Right lung (tissue), 2 donors: ENCODE measurements at regions not wholly inside any gene's neighbourhood (a gene's known extent, or its start where the extent isn't known, plus 50 kb on each side); places are given as distances from the start of the nearest gene placed in this dataset.
"Not testable (repeated sequence)": the region's sequence is repeated elsewhere in the genome, so short reads cannot be mapped to it uniquely, and the experiment has no call there.

Experiments used
- DNase-seq, 2 donors: peaks; one replicate each; pipeline ENCODE4 v3.0.0-alpha.2; 2013

DNA sequence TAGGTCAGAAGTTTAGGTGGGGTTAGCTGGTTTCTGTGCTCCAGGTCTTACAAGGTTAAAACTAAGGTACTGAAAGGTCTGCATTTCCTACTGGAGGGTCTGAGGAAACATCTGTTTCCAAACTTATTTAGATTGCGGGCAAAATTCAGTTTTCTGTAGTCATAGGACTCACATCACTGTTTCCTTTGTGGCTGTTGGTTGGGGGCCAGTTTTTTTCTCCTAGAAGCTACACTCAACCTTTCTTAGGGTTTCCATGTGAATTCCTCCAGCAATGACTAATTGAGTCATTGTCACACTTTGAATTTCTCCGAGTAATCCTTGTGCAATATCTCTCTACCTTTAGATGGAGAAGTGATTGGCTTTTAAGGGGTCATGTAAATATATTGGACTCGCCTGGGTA lies 773.4 kb upstream of the SLITRK1 start:
- no peak for DNase-seq

DNA sequence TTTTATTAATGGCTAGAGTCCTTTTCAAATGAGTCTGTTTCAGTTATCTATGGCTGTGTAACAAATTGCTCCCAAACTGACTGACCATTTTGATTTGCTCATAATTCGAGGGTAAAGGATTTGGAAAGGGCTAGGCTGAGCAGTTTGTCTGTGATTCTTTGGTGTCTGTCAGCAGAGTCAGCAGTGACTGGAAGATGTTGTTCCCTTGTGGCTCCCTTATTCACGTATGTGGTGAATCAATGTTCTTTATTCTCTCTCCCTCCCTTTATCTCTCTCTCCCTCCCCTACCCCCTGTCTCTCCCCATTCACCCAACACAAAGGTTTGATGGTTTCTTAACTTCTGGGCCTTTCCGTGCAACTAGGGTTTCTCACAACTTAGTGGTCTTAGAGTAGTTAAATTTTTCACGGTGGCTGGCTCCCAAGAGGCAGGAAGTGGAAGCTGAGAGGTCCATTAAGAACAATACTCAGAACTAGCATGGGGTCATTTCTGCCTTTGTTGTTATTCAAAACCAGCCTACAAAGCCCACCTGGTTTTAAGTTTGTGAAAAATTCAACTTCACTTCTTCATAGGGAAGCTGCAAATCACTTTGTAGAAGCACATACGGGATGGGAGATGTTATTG lies 772.5 kb upstream of the SLITRK1 start:
- no peak for DNase-seq

GRCh38 chr13:84653915-84654534 lies 771.8 kb upstream of the SLITRK1 start:
- no peak for DNase-seq

GRCh38 chr13:84651705-84652104 lies 769.4 kb upstream of the SLITRK1 start:
- DNase-seq, result no peak

DNA sequence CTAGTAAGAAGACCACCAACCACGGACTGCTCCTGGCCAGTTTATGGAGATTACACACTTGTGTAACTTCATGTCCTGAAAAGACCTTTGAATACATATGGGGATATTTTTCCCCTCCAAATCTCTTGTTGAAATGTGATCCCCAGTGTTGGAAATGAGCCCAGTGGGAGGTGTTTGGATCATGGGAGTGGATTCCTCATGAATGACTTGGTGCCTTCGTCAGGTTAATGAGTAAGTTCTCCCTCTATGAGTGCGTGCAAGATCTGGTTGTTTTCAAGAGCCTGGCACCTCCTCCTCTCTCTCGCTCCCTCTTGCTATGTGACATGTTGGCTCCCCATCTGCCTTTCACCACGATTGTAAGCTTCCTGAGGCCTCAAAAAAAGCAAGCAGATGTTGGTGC lies 769.0 kb upstream of the SLITRK1 start:
- peak in 1 of 2 donors; percentile 2 for DNase-seq

- DNase-seq, result no peak
Observed at GRCh38 chr13:84649853-84650252, 767.6 kb upstream of the SLITRK1 start.

GRCh38 chr13:84648069-84648640 lies 765.9 kb upstream of the SLITRK1 start:
- DNase-seq, result no peak

GRCh38 chr13:84646957-84647356 lies 764.7 kb upstream of the SLITRK1 start:
- DNase-seq, result no peak

DNA sequence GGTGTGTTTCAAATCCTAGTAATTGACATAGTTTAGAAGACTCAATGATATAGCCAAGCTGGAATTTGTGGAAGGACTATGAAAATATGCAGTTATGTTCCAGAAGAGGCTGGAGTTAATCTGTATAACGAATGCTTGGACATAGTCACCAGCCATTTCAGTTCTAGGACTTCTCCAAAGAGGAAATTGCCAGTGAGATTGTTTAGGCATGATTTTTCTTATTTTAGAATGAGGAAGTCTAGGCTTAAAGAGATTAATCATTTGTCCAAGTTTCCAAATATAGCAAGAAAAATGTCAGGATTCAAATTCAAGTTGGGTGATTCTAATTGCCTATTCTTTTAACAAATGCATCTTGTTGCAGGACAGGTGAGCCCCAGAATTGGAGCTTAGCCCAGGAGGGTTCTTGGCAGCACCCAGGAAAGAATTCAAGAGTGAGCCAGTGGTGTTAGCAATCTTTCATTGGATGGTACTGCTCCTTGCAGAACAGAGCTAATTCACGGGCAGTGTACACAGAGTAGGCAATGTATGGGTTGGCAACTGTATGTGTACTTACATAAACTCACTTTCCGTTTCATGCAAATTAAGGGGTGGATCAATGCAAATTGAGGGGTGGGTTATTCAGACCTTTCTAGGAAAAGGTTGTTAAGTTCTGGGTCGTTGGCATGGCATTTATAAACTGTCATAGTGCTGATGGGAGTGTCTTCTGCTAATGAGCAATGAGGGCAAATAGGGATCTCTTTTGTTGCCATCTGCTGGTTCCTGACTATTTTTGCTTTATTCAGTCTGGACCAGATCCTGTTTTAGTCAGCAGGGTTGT lies 763.1 kb upstream of the SLITRK1 start:
- no peak for DNase-seq

DNA sequence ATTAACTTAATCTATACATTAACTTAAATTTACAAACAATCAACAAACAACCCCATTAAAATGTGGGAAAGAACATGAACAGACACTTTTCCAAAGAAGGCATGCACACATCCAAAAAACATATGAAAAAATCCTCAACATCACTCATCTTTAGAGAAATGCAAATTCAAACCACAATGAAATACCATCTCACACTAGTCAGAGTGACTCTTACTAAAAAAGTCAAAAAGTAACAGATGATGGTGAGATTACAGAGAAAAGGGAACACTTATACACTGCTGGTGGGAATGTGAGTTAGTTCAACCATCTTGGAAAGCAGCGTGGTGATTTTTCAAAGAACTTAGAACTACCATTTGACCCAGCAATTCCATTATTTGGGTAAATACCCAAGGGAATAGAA lies 759.2 kb upstream of the SLITRK1 start:
- no peak for DNase-seq

DNA sequence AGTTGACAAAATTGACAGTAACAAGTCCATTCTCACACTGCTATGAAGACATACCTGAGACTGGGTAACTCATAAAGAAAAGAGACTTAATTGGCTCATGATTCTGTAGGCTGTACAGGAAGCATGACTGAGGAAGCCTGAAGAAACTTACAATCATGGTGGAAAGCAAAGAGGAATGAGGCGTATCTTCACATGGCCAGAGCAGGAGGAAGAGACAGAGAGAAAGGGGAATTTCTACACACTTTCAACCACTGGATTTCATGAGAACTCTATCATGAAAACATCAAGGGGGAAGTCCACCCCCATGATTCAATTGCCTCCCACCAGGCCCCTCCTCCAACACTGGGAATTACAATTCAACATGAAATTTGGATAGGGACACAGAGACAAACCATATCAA lies 758.4 kb upstream of the SLITRK1 start:
- DNase-seq, result no peak

GRCh38 chr13:84630476-84630875 lies 748.2 kb upstream of the SLITRK1 start:
- DNase-seq, result no peak

- DNase-seq, result no peak
Observed at GRCh38 chr13:84616864-84617263, 734.6 kb upstream of the SLITRK1 start.

- DNase-seq, result no peak
Observed at GRCh38 chr13:84609716-84610115, 727.4 kb upstream of the SLITRK1 start.

DNA sequence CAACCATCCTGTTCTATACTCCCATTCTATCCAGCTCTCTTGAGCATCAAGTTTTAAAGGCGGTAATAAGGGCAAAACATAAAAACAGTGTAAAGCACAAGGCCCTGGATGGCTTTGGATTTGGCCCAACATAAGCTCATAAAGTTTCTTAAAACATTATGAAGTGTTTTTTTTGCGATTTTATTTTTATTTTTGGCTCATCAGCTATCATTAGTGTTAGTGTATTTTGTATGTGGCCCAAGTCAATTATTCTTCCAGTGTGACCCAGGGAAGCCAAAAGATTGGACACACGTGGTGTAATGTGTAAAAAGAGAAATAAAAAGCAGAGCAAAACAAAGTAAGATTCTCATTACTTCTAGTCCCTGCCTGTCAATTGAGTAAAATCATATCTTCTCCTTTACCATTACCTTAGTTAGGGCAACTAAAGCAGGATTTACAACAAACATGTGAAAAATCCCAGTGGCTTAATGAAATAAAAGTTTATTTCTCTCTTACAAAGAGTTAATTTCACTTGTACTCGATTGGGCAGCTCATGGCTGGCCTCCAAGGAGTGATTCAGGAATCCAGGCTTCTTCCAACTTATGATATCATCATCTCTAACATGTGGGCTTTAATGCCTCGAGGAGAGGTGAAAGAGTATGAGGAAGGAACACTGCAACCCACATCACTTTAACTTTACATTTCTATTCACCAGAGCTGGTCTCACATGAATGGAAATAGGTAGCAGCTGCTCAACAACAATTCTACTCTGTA lies 725.2 kb upstream of the SLITRK1 start:
- peak in 1 of 2 donors; percentile 7 for DNase-seq

DNA sequence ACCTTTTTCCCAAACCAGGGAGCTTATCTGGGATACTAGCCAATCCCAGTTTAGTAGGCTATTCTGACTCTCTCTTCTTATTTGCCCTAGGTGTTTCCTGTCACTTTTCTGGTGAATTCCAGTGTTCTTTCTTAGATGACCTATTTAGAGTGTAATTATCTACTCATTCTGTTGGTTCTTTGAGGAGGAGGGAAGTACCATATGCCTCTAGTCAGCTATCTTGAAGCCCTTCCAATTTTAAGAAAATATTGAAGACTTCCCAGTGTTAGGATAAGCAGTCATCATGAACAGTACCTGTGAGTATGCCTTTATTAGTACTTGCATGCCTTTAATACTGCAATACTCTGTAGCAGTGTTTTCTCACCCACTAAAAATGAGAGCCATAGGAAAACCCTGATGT lies 724.3 kb upstream of the SLITRK1 start:
- DNase-seq, result no peak

DNA sequence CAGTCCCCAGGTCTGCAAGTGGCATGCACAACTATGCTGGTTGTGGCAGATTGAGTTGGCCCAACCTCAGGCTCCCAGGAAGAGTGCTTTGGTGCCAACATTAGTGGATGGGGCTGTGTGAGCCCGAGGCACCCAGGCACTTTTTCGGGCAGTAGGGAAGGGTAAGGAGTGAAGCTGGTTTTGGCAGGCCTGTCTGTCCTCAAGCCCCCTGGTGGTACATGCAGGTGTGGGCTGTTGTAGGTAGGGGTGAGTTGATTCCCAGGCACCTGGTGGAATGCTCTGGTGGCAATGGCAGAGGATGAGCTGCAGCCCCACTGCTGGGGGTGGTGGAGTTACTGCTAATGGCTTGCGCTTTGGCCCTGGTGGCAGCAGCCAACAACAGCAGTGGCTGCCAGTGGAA lies 723.7 kb upstream of the SLITRK1 start:
- DNase-seq, result no peak

DNA sequence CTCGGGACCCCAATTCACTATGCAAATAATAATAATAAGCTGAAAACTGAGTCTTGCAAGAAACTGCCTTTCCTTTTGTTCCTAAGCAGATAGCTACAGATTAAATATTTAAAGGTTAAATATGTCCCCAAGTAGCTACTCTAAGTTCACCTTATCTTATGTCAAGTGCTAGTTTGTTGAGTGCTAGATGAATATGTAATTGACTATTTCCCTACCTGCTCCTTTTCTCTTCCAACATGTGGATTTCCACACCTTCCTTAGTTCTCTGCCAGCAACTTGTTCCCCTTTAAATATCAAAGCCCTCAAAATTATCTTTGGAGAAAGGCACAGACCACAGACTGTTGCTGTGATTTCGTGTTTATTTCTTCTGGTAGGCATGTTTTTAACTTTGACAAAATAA lies 709.2 kb upstream of the SLITRK1 start:
- no peak for DNase-seq

DNA sequence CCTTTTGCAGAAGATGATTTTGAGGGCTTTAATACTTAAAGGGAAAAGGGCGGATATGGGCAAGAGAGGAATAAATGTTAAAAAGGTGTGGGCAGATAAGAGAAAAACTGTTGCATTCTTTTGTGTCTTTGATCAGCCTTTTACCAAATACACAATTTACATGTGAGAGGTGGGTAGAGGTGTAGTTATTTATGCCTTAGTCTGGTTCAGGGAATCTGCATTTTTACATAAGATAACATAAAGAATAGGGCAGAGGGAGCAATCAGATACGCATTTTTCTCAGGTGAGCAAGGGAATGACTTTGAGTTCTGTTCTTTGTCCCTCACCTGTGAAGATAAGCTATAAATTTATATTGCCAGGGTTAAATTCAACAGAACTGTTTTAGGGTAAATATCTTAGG lies 708.4 kb upstream of the SLITRK1 start:
- DNase-seq, result no peak

DNA sequence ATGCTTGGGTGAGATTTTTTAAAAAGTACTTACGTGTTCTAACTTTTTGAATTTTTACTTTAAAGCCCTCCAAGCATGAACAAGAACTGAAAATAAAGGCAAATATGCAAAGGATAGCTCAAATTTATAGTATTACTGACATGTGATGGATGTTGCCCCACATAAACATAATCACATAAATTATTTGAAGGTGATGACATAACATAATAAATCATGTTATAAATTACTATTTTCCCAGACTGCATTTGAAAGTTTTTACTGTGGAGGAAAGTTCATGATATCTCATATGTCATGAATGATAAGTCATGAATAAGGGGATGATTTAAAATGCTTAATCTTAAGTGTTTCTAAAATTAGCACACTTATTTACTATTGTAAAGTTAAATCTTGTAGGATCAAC lies 705.7 kb upstream of the SLITRK1 start:
- no peak for DNase-seq

DNA sequence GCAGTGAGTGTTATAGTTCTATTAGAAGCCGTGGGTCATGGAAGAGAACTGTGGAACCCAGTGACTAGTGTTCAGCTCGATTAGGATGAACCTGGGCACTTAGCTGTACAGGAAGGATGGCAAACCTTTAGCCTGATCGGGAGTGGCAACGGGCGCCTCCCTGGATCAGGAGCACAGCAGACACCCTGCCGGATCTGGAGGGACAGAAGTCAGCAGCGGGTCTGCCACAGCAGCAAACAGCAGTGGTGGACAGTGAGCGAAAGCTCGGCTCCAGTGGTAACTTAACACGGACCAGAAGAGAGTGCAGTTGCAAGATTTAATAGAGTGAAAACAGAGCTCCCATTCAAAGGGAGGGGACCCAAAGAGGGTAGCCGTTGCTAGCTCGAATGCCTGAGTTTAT lies 697.6 kb upstream of the SLITRK1 start:
- not testable (repeated sequence) for DNase-seq

- no peak for DNase-seq
Observed at GRCh38 chr13:84574851-84575250, 692.6 kb upstream of the SLITRK1 start.
